D721Med (cell line): ENCODE measurements at regions not wholly inside any gene's neighbourhood (a gene's known extent, or its start where the extent isn't known, plus 50 kb on each side); places are given as distances from the start of the nearest gene placed in this dataset.

Experiments
- DNase-seq: peaks from one replicate; pipeline ENCODE4 v3.0.0; 2011; ENCODE audit warnings: low spot score; ENCODE audit not compliant: insufficient read length
- FAIRE-seq: peaks from 2 replicates; lab custom pipeline; 2011; peaks lifted over from hg19 to GRCh38; lab: Jason Lieb, UNC
- CTCF ChIP-seq: IDR thresholded peaks from 2 replicates; pipeline ENCODE4 v1.5.1; 2012; ENCODE audit warnings: mild to moderate bottlenecking, control low read depth; ENCODE audit not compliant: insufficient read depth; ENCODE audit errors: missing control alignments

- TF ChIP-seq CTCF = no peak
- no peak for DNase-seq
- FAIRE-seq = no peak
Measured at GRCh38 chr6:106801256-106801655, 171.9 kb downstream of the QRSL1 start.

GRCh38 chr6:106800379-106800778, 171.0 kb downstream of the QRSL1 start:
- DNase-seq (no peak), FAIRE-seq (no peak)
- TF ChIP-seq CTCF = no peak

GRCh38 chr6:106799031-106799894, 169.9 kb downstream of the QRSL1 start:
- DNase-seq (no peak), FAIRE-seq (no peak)
- no peak for TF ChIP-seq CTCF

GRCh38 chr6:106797186-106797585, 167.8 kb downstream of the QRSL1 start:
- no peak for FAIRE-seq
- DNase-seq = no peak
- TF ChIP-seq CTCF = no peak

- DNase-seq (no peak), FAIRE-seq (no peak)
- no peak for TF ChIP-seq CTCF
Measured at GRCh38 chr6:106796781-106797180, 167.4 kb downstream of the QRSL1 start.

- TF ChIP-seq CTCF = no peak
- FAIRE-seq (no peak), DNase-seq (no peak)
Measured at GRCh38 chr6:106794129-106794528, 164.8 kb downstream of the QRSL1 start.

- no peak for DNase-seq
Measured at GRCh38 chr6:106792536-106793236, 163.3 kb downstream of the QRSL1 start.

More at GRCh38 chr6:106792536-106793236, 163.3 kb downstream of the QRSL1 start:
- no peak for FAIRE-seq
- TF ChIP-seq CTCF = no peak
